ENCODE measurements at regions not wholly inside any gene's neighbourhood (a gene's known extent, or its start where the extent isn't known, plus 50 kb on each side); places are given as distances from the start of the nearest gene placed in this dataset.

DNA sequence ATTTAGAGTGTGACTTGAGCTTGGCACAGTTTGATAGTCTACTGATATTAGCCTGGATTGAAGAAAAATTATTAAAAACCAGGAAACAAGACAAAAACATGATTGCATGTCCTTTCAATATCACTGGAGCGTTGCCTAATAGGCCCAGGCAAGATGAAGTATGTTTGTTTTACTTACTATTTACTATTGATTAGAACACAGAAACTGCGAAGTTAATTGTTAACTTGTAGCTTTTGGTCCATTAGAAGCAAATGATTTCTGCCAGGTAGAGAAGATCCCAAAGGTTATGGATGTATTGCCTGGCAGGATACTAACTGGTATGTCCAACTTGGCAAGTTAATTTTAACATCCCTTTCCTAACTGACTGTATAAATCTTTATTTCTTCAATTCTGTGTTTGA lies 268.9 kb downstream of the ETNK1 start:
- no peak for TF ChIP-seq ZNF777 (tag by site-specific recombination; IDR thresholded peaks at IDR 0.05; ENCODE audit: borderline replicate concordance)
- TF ChIP-seq GLIS1 (tag by site-specific recombination; IDR thresholded peaks at IDR 0.05), result no peak
- TF ChIP-seq ZNF184 (tag by site-specific recombination; IDR thresholded peaks at IDR 0.05), result no peak
- TF ChIP-seq CTCF (tag by site-specific recombination; IDR thresholded peaks at IDR 0.05), result no peak
- TF ChIP-seq HOXA7 (CRISPR knock-in tag; IDR thresholded peaks at IDR 0.05; ENCODE audit: borderline replicate concordance), result no peak
